Muscle layer of colon (tissue), 2 donors: ENCODE measurements at regions not wholly inside any gene's neighbourhood (a gene's known extent, or its start where the extent isn't known, plus 50 kb on each side); places are given as distances from the start of the nearest gene placed in this dataset.

Experiments
- H3K27ac ChIP-seq: one replicate; pipeline ENCODE4 v1.7.0; 2013; ENCODE audit warnings: low read depth, mild to moderate bottlenecking, low read length, moderate library complexity
- H3K27me3 ChIP-seq, 2 donors: one replicate each; pipeline ENCODE4 v1.7.0; 2013; ENCODE audit warnings: low read length in 2 of 2, mild to moderate bottlenecking in 2 of 2; ENCODE audit not compliant: insufficient read depth in 2 of 2, control insufficient read depth in 1 of 2
- H3K36me3 ChIP-seq: one replicate; pipeline ENCODE4 v1.7.0; 2013; ENCODE audit warnings: mild to moderate bottlenecking, low read length; ENCODE audit not compliant: insufficient read depth
- H3K4me1 ChIP-seq: one replicate; pipeline ENCODE4 v1.7.0; 2013; ENCODE audit warnings: mild to moderate bottlenecking, low read length; ENCODE audit not compliant: insufficient read depth
- H3K4me3 ChIP-seq, 2 donors: one replicate each; pipeline ENCODE4 v1.7.0; 2013; ENCODE audit warnings: low read length in 2 of 2, low read depth in 1 of 2, mild to moderate bottlenecking in 1 of 2, moderate library complexity in 1 of 2
- H3K9ac ChIP-seq: one replicate; pipeline ENCODE4 v1.7.0; 2013; ENCODE audit warnings: low read length
- H3K9me3 ChIP-seq: one replicate; pipeline ENCODE4 v1.7.0; 2013; ENCODE audit warnings: mild to moderate bottlenecking, low read length
- donor health status: abdominal sarcoma.
- donor health status: Adenocarcinoma of cecum.

- Histone ChIP-seq H3K27ac (no peak overlapping the region), H3K4me3 (no peak overlapping the region), H3K4me1 (no peaks in the 10 kb centered on the region), H3K27me3 (no peaks in the 10 kb centered on the region), H3K36me3 (no peaks in the 10 kb centered on the region), H3K9ac (no peak overlapping the region), H3K9me3 (no peaks in the 10 kb centered on the region)
Observed at GRCh38 chr12:127293507-127294310, 973.3 kb upstream of the TMEM132C start.

- Histone ChIP-seq H3K36me3 (no peaks in the 10 kb centered on the region), H3K9ac (no peak overlapping the region), H3K4me1 (no peaks in the 10 kb centered on the region), H3K27ac (no peak overlapping the region), H3K9me3 (no peaks in the 10 kb centered on the region), H3K27me3 (no peaks in the 10 kb centered on the region), H3K4me3 (no peak overlapping the region)
Observed at GRCh38 chr12:127294651-127295210, 972.2 kb upstream of the TMEM132C start.

GRCh38 chr12:127295630-127296029 lies 971.3 kb upstream of the TMEM132C start:
- Histone ChIP-seq H3K4me3 (no peak overlapping the region), H3K36me3 (no peaks in the 10 kb centered on the region), H3K4me1 (no peaks in the 10 kb centered on the region), H3K27me3 (no peaks in the 10 kb centered on the region), H3K9ac (no peak overlapping the region), H3K9me3 (no peaks in the 10 kb centered on the region), H3K27ac (no peak overlapping the region)

- no peaks in the 10 kb centered on the region for H3K27me3 ChIP-seq
- no peak overlapping the region for H3K9ac ChIP-seq
- no peaks in the 10 kb centered on the region for H3K36me3 ChIP-seq
- no peaks in the 10 kb centered on the region for H3K4me1 ChIP-seq
- no peak overlapping the region for H3K4me3 ChIP-seq
- no peak overlapping the region for H3K27ac ChIP-seq
- H3K9me3 ChIP-seq, result no peaks in the 10 kb centered on the region
Observed at GRCh38 chr12:127296591-127296990, 970.4 kb upstream of the TMEM132C start.

- Histone ChIP-seq H3K27ac (no peak overlapping the region), H3K27me3 (no peaks in the 10 kb centered on the region), H3K9me3 (no peaks in the 10 kb centered on the region), H3K36me3 (no peaks in the 10 kb centered on the region), H3K4me1 (no peaks in the 10 kb centered on the region), H3K9ac (no peak overlapping the region), H3K4me3 (no peak overlapping the region)
Observed at GRCh38 chr12:127297327-127297726, 969.6 kb upstream of the TMEM132C start.

- no peak overlapping the region for H3K9ac ChIP-seq
- no peaks in the 10 kb centered on the region for H3K9me3 ChIP-seq
- H3K4me1 ChIP-seq, result no peaks in the 10 kb centered on the region
- H3K36me3 ChIP-seq, result no peaks in the 10 kb centered on the region
- H3K27me3 ChIP-seq, result no peaks in the 10 kb centered on the region
- no peak overlapping the region for H3K4me3 ChIP-seq
- no peak overlapping the region for H3K27ac ChIP-seq
Observed at GRCh38 chr12:127300075-127300474, 966.9 kb upstream of the TMEM132C start.

GRCh38 chr12:127300753-127301152 lies 966.2 kb upstream of the TMEM132C start:
- H3K27me3 ChIP-seq, result no peaks in the 10 kb centered on the region
- no peaks in the 10 kb centered on the region for H3K9me3 ChIP-seq
- H3K4me1 ChIP-seq, result no peaks in the 10 kb centered on the region
- no peak overlapping the region for H3K4me3 ChIP-seq
- no peak overlapping the region for H3K27ac ChIP-seq
- H3K9ac ChIP-seq, result no peak overlapping the region
- no peaks in the 10 kb centered on the region for H3K36me3 ChIP-seq

GRCh38 chr12:127301876-127302275 lies 965.1 kb upstream of the TMEM132C start:
- H3K9me3 ChIP-seq, result no peaks in the 10 kb centered on the region
- no peak overlapping the region for H3K4me3 ChIP-seq
- peaks cover 0 to 4% of the 10 kb centered on the region in 2 donors for H3K27me3 ChIP-seq
- H3K36me3 ChIP-seq, result no peaks in the 10 kb centered on the region
- H3K27ac ChIP-seq, result no peak overlapping the region
- H3K9ac ChIP-seq, result no peak overlapping the region
- H3K4me1 ChIP-seq, result no peaks in the 10 kb centered on the region

GRCh38 chr12:127304751-127305725 lies 961.9 kb upstream of the TMEM132C start:
- H3K27me3 ChIP-seq, result peaks cover 0 to 4% of the 10 kb centered on the region in 2 donors
- no peak overlapping the region for H3K4me3 ChIP-seq
- H3K36me3 ChIP-seq, result no peaks in the 10 kb centered on the region
- no peaks in the 10 kb centered on the region for H3K4me1 ChIP-seq
- no peaks in the 10 kb centered on the region for H3K9me3 ChIP-seq
- H3K27ac ChIP-seq, result no peak overlapping the region
- no peak overlapping the region for H3K9ac ChIP-seq

GRCh38 chr12:127306604-127307215 lies 960.3 kb upstream of the TMEM132C start:
- Histone ChIP-seq H3K4me3 (no peak overlapping the region), H3K4me1 (no peaks in the 10 kb centered on the region), H3K9me3 (no peaks in the 10 kb centered on the region), H3K27me3 (peaks cover 0 to 4% of the 10 kb centered on the region in 2 donors), H3K9ac (no peak overlapping the region), H3K27ac (no peak overlapping the region), H3K36me3 (no peaks in the 10 kb centered on the region)

GRCh38 chr12:127307528-127307927 lies 959.4 kb upstream of the TMEM132C start:
- no peak overlapping the region for H3K9ac ChIP-seq
- H3K27me3 ChIP-seq, result peaks cover 0 to 4% of the 10 kb centered on the region in 2 donors
- H3K4me1 ChIP-seq, result no peaks in the 10 kb centered on the region
- no peak overlapping the region for H3K27ac ChIP-seq
- H3K4me3 ChIP-seq, result no peak overlapping the region
- H3K36me3 ChIP-seq, result no peaks in the 10 kb centered on the region
- H3K9me3 ChIP-seq, result no peaks in the 10 kb centered on the region
